PC-3 (cell line): ENCODE measurements at regions not wholly inside any gene's neighbourhood (a gene's known extent, or its start where the extent isn't known, plus 50 kb on each side); places are given as distances from the start of the nearest gene placed in this dataset.
A peak's percentile ranks its signal among the peaks of the same experiment; 100 is the strongest.

Experiments
- ATAC-seq: fragments of 200-7000 bp; cut with Tn5 transposase; 2 replicates; pipeline ENCODE4 v1.9.1; 2020; ENCODE audit warnings: mild to moderate bottlenecking, moderate library complexity
- BruUV-seq: library from RNA; stranded (reverse); fragments of 400-500 nt; replicated peaks from 2 replicates; lab custom pipeline; 2021; lab: Mats Ljungman, UMichigan
- CTCF ChIA-PET: fragments of 300-600 bp; sonication (Branson Sonifier 250); formaldehyde crosslinking; loops from one replicate; lab custom pipeline; 2022; ENCODE audit warnings: antibody characterized with exemption; lab: Charles Lee
- POLR2A ChIA-PET: fragments of 300-600 bp; sonication (Branson Sonifier 250); formaldehyde crosslinking; loops from one replicate; lab custom pipeline; 2022; ENCODE audit warnings: antibody characterized with exemption; ENCODE audit not compliant: unreplicated experiment; lab: Charles Lee
- DNase-seq: peaks from one replicate; pipeline ENCODE4 v3.0.0-alpha.2; 2015
- H2AFZ ChIP-seq: fragments of 300-600 bp; sonication (generic); 2 replicates; pipeline ENCODE4 v1.6.0; 2016; ENCODE audit warnings: antibody characterized with exemption, low read length
- H3F3A ChIP-seq: fragments of 300-600 bp; sonication (generic); one replicate; pipeline ENCODE4 v1.6.0; 2017; ENCODE audit warnings: antibody characterized with exemption, low read length, control low read depth, mild to moderate bottlenecking; ENCODE audit not compliant: unreplicated experiment
- H3K27ac ChIP-seq: fragments of 300-600 bp; sonication (generic); 2 replicates; pipeline ENCODE4 v1.5.1; 2016; ENCODE audit warnings: mild to moderate bottlenecking, low read length
- H3K27me3 ChIP-seq: fragments of 300-600 bp; sonication (generic); 2 replicates; pipeline ENCODE4 v1.6.1; 2016; ENCODE audit warnings: low read length, mixed read lengths
- H3K36me3 ChIP-seq: fragments of 300-600 bp; sonication (generic); 2 replicates; pipeline ENCODE4 v1.6.1; 2016; ENCODE audit warnings: low read depth, mixed run types, low read length, mixed read lengths
- H3K4me1 ChIP-seq: fragments of 300-600 bp; sonication (generic); 2 replicates; pipeline ENCODE4 v1.5.1; 2016; ENCODE audit warnings: low read length; ENCODE audit not compliant: insufficient read depth
- H3K4me2 ChIP-seq: fragments of 300-600 bp; sonication (generic); 2 replicates; pipeline ENCODE4 v1.6.0; 2016; ENCODE audit warnings: low read length
- H3K4me3 ChIP-seq: fragments of 300-600 bp; sonication (generic); 2 replicates; pipeline ENCODE4 v1.5.1; 2016; ENCODE audit warnings: mild to moderate bottlenecking, low read length, mixed read lengths
- H3K79me2 ChIP-seq: fragments of 300-600 bp; sonication (generic); 2 replicates; pipeline ENCODE4 v1.6.1; 2017; ENCODE audit warnings: low read length, mixed read lengths
- H3K9ac ChIP-seq: fragments of 300-600 bp; sonication (generic); 2 replicates; pipeline ENCODE4 v1.6.0; 2016; ENCODE audit warnings: mild to moderate bottlenecking, low read length
- H3K9me2 ChIP-seq: fragments of 300-600 bp; sonication (generic); replicated peaks from 2 replicates; pipeline ENCODE4 v1.6.1; 2016; ENCODE audit warnings: mixed run types, low read length, mixed read lengths
- H3K9me3 ChIP-seq: fragments of 300-600 bp; sonication (generic); 2 replicates; pipeline ENCODE4 v1.6.1; 2016; ENCODE audit warnings: low read length, mixed read lengths
- H4K20me1 ChIP-seq: fragments of 300-600 bp; sonication (generic); 2 replicates; pipeline ENCODE4 v1.6.1; 2016; ENCODE audit warnings: low read length, mixed read lengths
- CTCF ChIP-seq: fragments of 300-600 bp; sonication (generic); conservative IDR thresholded peaks from 2 replicates; pipeline ENCODE4 v1.5.1; 2017; ENCODE audit warnings: antibody characterized with exemption, low read depth, mild to moderate bottlenecking, low read length
- EZH2 ChIP-seq: fragments of 300-600 bp; sonication (generic); IDR thresholded peaks from one replicate; pipeline ENCODE4 v1.6.1; 2017; ENCODE audit warnings: antibody characterized with exemption, mild to moderate bottlenecking, low read length; ENCODE audit not compliant: unreplicated experiment
- EZH2phosphoT487 ChIP-seq: fragments of 300-600 bp; sonication (generic); IDR thresholded peaks from 2 replicates; pipeline ENCODE4 v1.6.1; 2018; ENCODE audit warnings: mild to moderate bottlenecking, antibody characterized with exemption, low read length, borderline replicate concordance
- intact Hi-C: fragments of 100-400 bp; cut with micrococcal nuclease; formaldehyde crosslinking; loops from 2 replicates; pipeline ENCODE4 v1.9.0; 2023

DNA sequence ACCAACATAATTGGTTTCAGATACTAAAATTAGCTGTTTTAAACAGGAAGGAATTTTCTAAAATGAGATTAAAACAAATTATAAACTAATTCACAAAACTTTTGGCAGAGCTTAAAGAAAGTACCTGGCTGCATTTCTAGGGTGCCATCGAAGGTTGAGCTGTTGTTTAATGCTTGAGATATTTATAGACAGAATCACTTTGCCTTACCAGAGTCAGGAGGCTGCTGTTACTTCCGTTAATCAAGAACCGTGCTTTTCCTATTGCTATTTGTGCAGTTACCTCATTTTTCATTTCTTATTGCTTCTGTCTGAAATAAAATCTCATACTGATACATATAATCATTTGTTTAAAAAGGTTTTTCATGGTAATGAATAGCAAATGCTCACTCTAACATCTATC lies 242.9 kb downstream of the TECRL start:
- POLR2A ChIA-PET: no interaction called here
- no peak for TF ChIP-seq EZH2
- TF ChIP-seq EZH2phosphoT487: no peak
- no peak for TF ChIP-seq CTCF
- no peak overlapping the region for H3K27ac ChIP-seq
- H3K9ac ChIP-seq: no peak overlapping the region
- BruUV-seq: no TSS peak
- intact Hi-C loops: no loop called here
- H3K79me2 ChIP-seq: no peaks in the 10 kb centered on the region
- no peaks in the 10 kb centered on the region for H3K9me3 ChIP-seq
- no peaks in the 10 kb centered on the region for H3K27me3 ChIP-seq
- H3K9me2 ChIP-seq: no peaks in the 10 kb centered on the region
- H3K4me1 ChIP-seq: no peaks in the 10 kb centered on the region
- H3K4me2 ChIP-seq: no peak overlapping the region
- CTCF ChIA-PET: no interaction called here
- no peaks in the 10 kb centered on the region for H3K36me3 ChIP-seq
- no peaks in the 10 kb centered on the region for H4K20me1 ChIP-seq
- H2AFZ ChIP-seq: no peak overlapping the region
- H3K4me3 ChIP-seq: no peak overlapping the region
- no peak for ATAC-seq
- DNase-seq: no peak
- H3F3A ChIP-seq: no peaks in the 10 kb centered on the region

GRCh38 chr4:64158648-64159326 lies 250.5 kb downstream of the TECRL start:
- Histone ChIP-seq H4K20me1 (no peaks in the 10 kb centered on the region), H3K27me3 (no peaks in the 10 kb centered on the region), H3K9me2 (no peaks in the 10 kb centered on the region), H3K4me2 (peak overlapping the region; percentile 76), H3K9me3 (no peaks in the 10 kb centered on the region), H2AFZ (peak overlapping the region; percentile 80), H3K36me3 (no peaks in the 10 kb centered on the region), H3K9ac (no peak overlapping the region), H3K79me2 (no peaks in the 10 kb centered on the region), H3K4me1 (0 out of 2 replicates have a peak, but pooled peaks cover 4% of the 10 kb centered on the region), H3K4me3 (peak overlapping the region; percentile 61), H3K27ac (no peak overlapping the region), H3F3A (no peaks in the 10 kb centered on the region)
- intact Hi-C loops: loop anchor here (1.0 to 5.0 kb wide), 3 partner anchors 159 to 426 kb away; no protein-coding TSS in a partner anchor
- CTCF ChIA-PET: interaction anchor here (0.7 to 1.4 kb wide), 2 partner anchors 34 to 380 kb away, joined by 4 to 24 read pairs; no protein-coding TSS in a partner anchor
- DNase-seq: peak; percentile 90
- ATAC-seq: peak; percentile 82
- no TSS peak for BruUV-seq
- POLR2A ChIA-PET: interaction anchor here (0.6 kb wide), 1 partner anchor 46 kb away, joined by 4 read pairs; no protein-coding TSS in a partner anchor
- no peak for TF ChIP-seq EZH2phosphoT487
- TF ChIP-seq CTCF: peak; percentile 98
- no peak for TF ChIP-seq EZH2

DNA sequence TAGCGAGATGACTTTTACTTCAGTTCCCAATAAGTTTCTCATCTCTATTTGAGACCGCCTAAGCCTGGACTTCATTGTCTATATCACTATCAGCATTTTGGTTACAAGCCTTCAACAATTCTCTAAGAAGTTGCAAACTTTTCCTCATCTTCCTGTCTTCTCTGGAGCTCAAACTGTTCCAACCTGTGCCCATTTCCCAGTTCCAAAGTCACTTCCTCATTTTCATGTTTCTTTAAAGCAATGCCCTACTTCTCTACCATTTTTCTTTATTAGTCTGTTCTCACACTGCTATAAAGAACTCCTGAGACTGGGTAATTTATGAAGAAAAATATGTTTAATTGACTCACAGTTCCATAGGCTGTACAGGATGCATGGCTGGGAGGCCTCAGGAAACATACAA lies 251.9 kb downstream of the TECRL start:
- H3K9ac ChIP-seq: no peak overlapping the region
- H3K36me3 ChIP-seq: no peaks in the 10 kb centered on the region
- H2AFZ ChIP-seq: no peak overlapping the region
- 0 out of 2 replicates have a peak, but pooled peaks cover 4% of the 10 kb centered on the region for H3K4me1 ChIP-seq
- no peaks in the 10 kb centered on the region for H3K9me2 ChIP-seq
- DNase-seq (no peak), ATAC-seq (no peak)
- ChIA-PET CTCF (no interaction called here), POLR2A (no interaction called here)
- no TSS peak for BruUV-seq
- intact Hi-C loops: loop anchor here (5.0 kb wide), 1 partner anchor 160 kb away; no protein-coding TSS in a partner anchor
- H3K27ac ChIP-seq: no peak overlapping the region
- H3K4me3 ChIP-seq: no peak overlapping the region
- TF ChIP-seq CTCF (no peak), EZH2phosphoT487 (no peak), EZH2 (no peak)
- H3F3A ChIP-seq: no peaks in the 10 kb centered on the region
- no peaks in the 10 kb centered on the region for H3K27me3 ChIP-seq
- H3K4me2 ChIP-seq: no peak overlapping the region
- H4K20me1 ChIP-seq: no peaks in the 10 kb centered on the region
- no peaks in the 10 kb centered on the region for H3K9me3 ChIP-seq
- no peaks in the 10 kb centered on the region for H3K79me2 ChIP-seq
